ENCODE measurements at regions not wholly inside any gene's neighbourhood (a gene's known extent, or its start where the extent isn't known, plus 50 kb on each side); places are given as distances from the start of the nearest gene placed in this dataset.
A peak's percentile ranks its signal among the peaks of the same experiment; 100 is the strongest.
"Not testable (repeated sequence)": the region's sequence is repeated elsewhere in the genome, so short reads cannot be mapped to it uniquely, and the experiment has no call there.

DNA sequence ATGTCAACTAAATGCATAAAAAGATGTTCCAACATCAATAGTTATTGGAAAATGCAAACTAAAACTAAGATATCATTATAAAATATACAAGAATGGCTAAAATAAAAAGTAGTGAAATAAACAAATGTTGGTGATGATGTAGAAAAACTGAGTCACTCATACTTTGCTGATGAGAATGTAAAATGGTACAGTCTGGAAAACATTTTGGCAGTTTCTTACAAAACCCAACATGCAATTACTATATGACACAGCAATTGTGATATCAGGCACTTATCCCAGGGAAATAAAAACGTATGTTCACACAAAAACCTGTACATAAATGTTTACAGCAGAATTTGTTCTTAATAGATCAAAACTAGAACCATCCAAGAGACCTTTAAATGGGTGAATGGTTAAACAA, 182.6 kb downstream of the RTL9 start:
- no peak overlapping the region for H3K27ac ChIP-seq (ENCODE audit: insufficient read depth in 1 of 2, low read depth in 1 of 2, low read length in 2 of 2, poor library complexity in 1 of 2, severe bottlenecking in 2 of 2)
- no peaks in the 10 kb centered on the region for H3K9me3 ChIP-seq (ENCODE audit: control extremely low read depth in 1 of 5, control insufficient read depth in 4 of 5, insufficient read depth in 2 of 5, low read depth in 1 of 5, low read length in 4 of 5)
- H3K27me3 ChIP-seq (replicated peaks in 2 of 5; ENCODE audit: control insufficient read depth in 4 of 5, insufficient read depth in 5 of 5, low read length in 4 of 5): no peaks in the 10 kb centered on the region
- CTCF ChIA-PET: no interaction called here
- no peak overlapping the region for H3K4me3 ChIP-seq (ENCODE audit: control insufficient read depth in 1 of 7, extremely low read depth in 1 of 7, insufficient read depth in 4 of 7, low read depth in 2 of 7, low read length in 6 of 7)
- DNase-seq: no peak
- H3K4me1 ChIP-seq (ENCODE audit: control extremely low read depth in 1 of 4, control insufficient read depth in 4 of 4, insufficient read depth in 4 of 4, low read length in 3 of 4): peaks cover 0 to 4% (median 0%) of the 10 kb centered on the region in 4 experiments
- no CpG with 5 or more reads among the region's 1 CpG for WGBS (ENCODE audit: insufficient coverage)
- no peaks in the 10 kb centered on the region for H3K36me3 ChIP-seq (ENCODE audit: control insufficient read depth in 4 of 4, insufficient read depth in 4 of 4, low read length in 3 of 4)
- POLR2A ChIA-PET: no interaction called here

DNA sequence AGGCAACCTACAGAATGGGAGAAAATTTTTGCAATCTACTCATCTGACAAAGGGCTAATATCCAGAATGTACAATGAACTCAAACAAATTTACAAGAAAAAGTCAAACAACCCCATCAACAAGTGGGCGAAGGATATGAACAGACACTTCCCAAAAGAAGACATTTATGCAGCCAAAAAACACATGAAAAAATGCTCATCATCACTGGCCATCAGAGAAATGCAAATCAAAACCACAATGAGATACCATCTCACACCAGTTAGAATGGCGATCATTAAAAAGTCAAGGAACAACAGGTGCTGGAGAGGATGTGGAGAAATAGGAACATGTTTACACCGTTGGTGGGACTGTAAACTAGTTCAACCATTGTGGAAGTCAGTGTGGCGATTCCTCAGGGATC, 192.2 kb downstream of the RTL9 start:
- H3K4me3 ChIP-seq (ENCODE audit: control insufficient read depth in 1 of 7, extremely low read depth in 1 of 7, insufficient read depth in 4 of 7, low read depth in 2 of 7, low read length in 6 of 7); H3K36me3 ChIP-seq (ENCODE audit: control insufficient read depth in 4 of 4, insufficient read depth in 4 of 4, low read length in 3 of 4); H3K27me3 ChIP-seq (replicated peaks in 2 of 5; ENCODE audit: control insufficient read depth in 4 of 5, insufficient read depth in 5 of 5, low read length in 4 of 5); POLR2A ChIA-PET; CTCF ChIA-PET; H3K4me1 ChIP-seq (ENCODE audit: control extremely low read depth in 1 of 4, control insufficient read depth in 4 of 4, insufficient read depth in 4 of 4, low read length in 3 of 4); H3K9me3 ChIP-seq (ENCODE audit: control extremely low read depth in 1 of 5, control insufficient read depth in 4 of 5, insufficient read depth in 2 of 5, low read depth in 1 of 5, low read length in 4 of 5); DNase-seq; H3K27ac ChIP-seq (ENCODE audit: insufficient read depth in 1 of 2, low read depth in 1 of 2, low read length in 2 of 2, poor library complexity in 1 of 2, severe bottlenecking in 2 of 2): not testable (repeated sequence)
- no CpG with 5 or more reads among the region's 4 CpGs for WGBS (ENCODE audit: insufficient coverage)

DNA sequence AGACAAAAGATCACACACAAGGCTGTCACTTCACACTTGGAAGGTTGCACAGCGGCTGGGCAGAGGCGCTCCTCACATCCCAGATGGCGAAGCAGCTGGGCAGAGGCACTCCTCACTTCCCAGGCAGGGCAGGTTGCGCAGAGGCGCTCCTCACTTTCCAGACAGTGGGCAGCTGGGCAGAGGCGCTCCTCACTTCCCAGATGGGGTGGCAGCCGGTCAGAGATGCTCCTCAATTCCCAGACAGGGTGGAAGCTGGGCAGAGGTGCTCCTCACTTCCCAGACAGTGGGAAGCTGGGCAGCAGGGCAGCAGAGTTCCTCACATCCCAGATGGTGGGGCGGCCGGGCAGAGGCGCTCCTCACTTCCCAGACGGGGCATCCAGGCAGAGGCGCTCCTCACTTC, 199.2 kb downstream of the RTL9 start:
- POLR2A ChIA-PET: no interaction called here
- no peak overlapping the region for H3K4me3 ChIP-seq (ENCODE audit: control insufficient read depth in 1 of 7, extremely low read depth in 1 of 7, insufficient read depth in 4 of 7, low read depth in 2 of 7, low read length in 6 of 7)
- peaks cover 0 to 4% (median 2%) of the 10 kb centered on the region in 5 experiments for H3K9me3 ChIP-seq (ENCODE audit: control extremely low read depth in 1 of 5, control insufficient read depth in 4 of 5, insufficient read depth in 2 of 5, low read depth in 1 of 5, low read length in 4 of 5)
- WGBS (ENCODE audit: insufficient coverage): 95% methylated on average over 11 of the region's 12 CpGs
- no peak for DNase-seq
- H3K27me3 ChIP-seq (replicated peaks in 2 of 5; ENCODE audit: control insufficient read depth in 4 of 5, insufficient read depth in 5 of 5, low read length in 4 of 5): no peaks in the 10 kb centered on the region
- H3K4me1 ChIP-seq (ENCODE audit: control extremely low read depth in 1 of 4, control insufficient read depth in 4 of 4, insufficient read depth in 4 of 4, low read length in 3 of 4): no peaks in the 10 kb centered on the region
- CTCF ChIA-PET: no interaction called here
- H3K36me3 ChIP-seq (ENCODE audit: control insufficient read depth in 4 of 4, insufficient read depth in 4 of 4, low read length in 3 of 4): no peaks in the 10 kb centered on the region
- H3K27ac ChIP-seq (ENCODE audit: insufficient read depth in 1 of 2, low read depth in 1 of 2, low read length in 2 of 2, poor library complexity in 1 of 2, severe bottlenecking in 2 of 2): no peak overlapping the region

DNA sequence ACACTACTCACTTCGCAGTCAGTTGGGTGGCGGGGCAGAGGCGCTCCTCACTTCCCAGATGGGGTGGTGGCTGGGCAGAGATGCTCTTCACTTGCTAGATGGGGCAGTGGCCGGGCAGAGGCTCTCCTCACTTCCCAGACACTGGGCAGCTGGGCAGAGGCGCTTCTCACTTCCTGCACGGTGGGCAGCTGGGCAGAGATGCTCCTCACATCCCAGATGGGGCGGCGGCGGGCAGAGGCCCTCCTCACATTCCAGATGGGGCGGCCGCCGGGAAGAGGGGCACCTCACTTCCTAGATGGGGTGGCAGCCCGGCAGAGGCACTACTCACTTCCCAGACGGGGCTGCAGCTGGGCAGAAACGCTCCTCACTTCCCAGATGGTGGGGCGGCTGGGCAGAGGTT, 199.8 kb downstream of the RTL9 start:
- no peaks in the 10 kb centered on the region for H3K36me3 ChIP-seq (ENCODE audit: control insufficient read depth in 4 of 4, insufficient read depth in 4 of 4, low read length in 3 of 4)
- WGBS (ENCODE audit: insufficient coverage): 90% methylated on average over 11 of the region's 16 CpGs

DNA sequence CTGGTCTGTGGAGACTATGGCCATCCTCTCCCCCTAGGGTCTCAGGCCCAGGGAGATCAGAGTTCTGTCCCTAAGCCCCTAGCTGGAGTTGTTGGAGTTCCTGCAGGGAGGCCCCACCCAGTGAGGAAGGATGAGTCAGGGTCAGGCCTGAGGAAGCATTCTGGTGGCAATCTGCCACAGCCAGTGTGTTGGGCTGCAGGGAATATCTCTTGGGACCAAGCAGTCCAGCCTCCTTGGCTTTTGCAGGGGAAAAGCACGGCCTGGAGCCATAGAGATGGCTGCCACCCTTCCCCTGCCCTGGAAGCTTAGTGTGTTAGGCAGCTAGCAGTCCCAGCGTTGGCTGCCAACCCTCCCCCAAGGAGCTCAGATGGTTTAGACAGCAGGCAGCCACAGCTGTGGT, 202.4 kb downstream of the RTL9 start:
- no peak overlapping the region for H3K27ac ChIP-seq (ENCODE audit: insufficient read depth in 1 of 2, low read depth in 1 of 2, low read length in 2 of 2, poor library complexity in 1 of 2, severe bottlenecking in 2 of 2)
- H3K4me3 ChIP-seq (ENCODE audit: control insufficient read depth in 1 of 7, extremely low read depth in 1 of 7, insufficient read depth in 4 of 7, low read depth in 2 of 7, low read length in 6 of 7): no peak overlapping the region
- POLR2A ChIA-PET: no interaction called here
- WGBS (ENCODE audit: insufficient coverage): 81% methylated on average over 2 of the region's 2 CpGs
- no peaks in the 10 kb centered on the region for H3K27me3 ChIP-seq (replicated peaks in 2 of 5; ENCODE audit: control insufficient read depth in 4 of 5, insufficient read depth in 5 of 5, low read length in 4 of 5)
- H3K9me3 ChIP-seq (ENCODE audit: control extremely low read depth in 1 of 5, control insufficient read depth in 4 of 5, insufficient read depth in 2 of 5, low read depth in 1 of 5, low read length in 4 of 5): peaks cover 0 to 4% (median 2%) of the 10 kb centered on the region in 5 experiments
- CTCF ChIA-PET: no interaction called here
- no peaks in the 10 kb centered on the region for H3K4me1 ChIP-seq (ENCODE audit: control extremely low read depth in 1 of 4, control insufficient read depth in 4 of 4, insufficient read depth in 4 of 4, low read length in 3 of 4)
- no peak for DNase-seq
- H3K36me3 ChIP-seq (ENCODE audit: control insufficient read depth in 4 of 4, insufficient read depth in 4 of 4, low read length in 3 of 4): no peaks in the 10 kb centered on the region

More for the DNA sequence above, 199.8 kb downstream of the RTL9 start:
- Histone ChIP-seq H3K4me1 (ENCODE audit: control extremely low read depth in 1 of 4, control insufficient read depth in 4 of 4, insufficient read depth in 4 of 4, low read length in 3 of 4) (no peaks in the 10 kb centered on the region), H3K27me3 (replicated peaks in 2 of 5; ENCODE audit: control insufficient read depth in 4 of 5, insufficient read depth in 5 of 5, low read length in 4 of 5) (no peaks in the 10 kb centered on the region), H3K9me3 (ENCODE audit: control extremely low read depth in 1 of 5, control insufficient read depth in 4 of 5, insufficient read depth in 2 of 5, low read depth in 1 of 5, low read length in 4 of 5) (peaks cover 0 to 4% (median 2%) of the 10 kb centered on the region in 5 experiments), H3K27ac (ENCODE audit: insufficient read depth in 1 of 2, low read depth in 1 of 2, low read length in 2 of 2, poor library complexity in 1 of 2, severe bottlenecking in 2 of 2) (no peak overlapping the region), H3K4me3 (ENCODE audit: control insufficient read depth in 1 of 7, extremely low read depth in 1 of 7, insufficient read depth in 4 of 7, low read depth in 2 of 7, low read length in 6 of 7) (no peak overlapping the region)
- ChIA-PET POLR2A (interaction anchor here (0.7 kb wide), 1 partner anchor 53 kb away, joined by 3 read pairs; no protein-coding TSS in a partner anchor), CTCF (no interaction called here)
- no peak for DNase-seq

DNA sequence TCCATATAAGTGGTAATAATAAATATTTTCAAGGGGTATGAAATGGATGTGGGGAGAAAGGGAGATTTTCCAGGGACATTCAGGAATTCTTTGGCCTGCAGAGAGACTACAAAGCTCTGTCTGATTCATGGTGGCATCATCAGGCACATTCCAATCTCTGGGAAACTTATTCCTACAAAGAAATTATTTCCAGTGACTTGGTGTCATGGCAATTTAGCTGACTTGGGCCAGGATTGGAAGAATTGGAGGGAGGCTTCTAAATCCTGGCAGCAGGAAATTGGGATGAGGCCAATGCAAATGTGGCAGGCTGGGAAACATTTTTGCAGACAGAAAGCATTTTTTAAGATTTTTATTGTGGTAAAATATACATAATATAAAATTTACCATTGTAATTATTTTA, 204.6 kb downstream of the RTL9 start:
- H3K36me3 ChIP-seq (ENCODE audit: control insufficient read depth in 4 of 4, insufficient read depth in 4 of 4, low read length in 3 of 4): no peaks in the 10 kb centered on the region
- no peak overlapping the region for H3K4me3 ChIP-seq (ENCODE audit: control insufficient read depth in 1 of 7, extremely low read depth in 1 of 7, insufficient read depth in 4 of 7, low read depth in 2 of 7, low read length in 6 of 7)
- no peaks in the 10 kb centered on the region for H3K9me3 ChIP-seq (ENCODE audit: control extremely low read depth in 1 of 5, control insufficient read depth in 4 of 5, insufficient read depth in 2 of 5, low read depth in 1 of 5, low read length in 4 of 5)
- CTCF ChIA-PET: no interaction called here
- DNase-seq: no peak
- H3K27me3 ChIP-seq (replicated peaks in 2 of 5; ENCODE audit: control insufficient read depth in 4 of 5, insufficient read depth in 5 of 5, low read length in 4 of 5): no peaks in the 10 kb centered on the region
- POLR2A ChIA-PET: no interaction called here
- no peak overlapping the region for H3K27ac ChIP-seq (ENCODE audit: insufficient read depth in 1 of 2, low read depth in 1 of 2, low read length in 2 of 2, poor library complexity in 1 of 2, severe bottlenecking in 2 of 2)
- H3K4me1 ChIP-seq (ENCODE audit: control extremely low read depth in 1 of 4, control insufficient read depth in 4 of 4, insufficient read depth in 4 of 4, low read length in 3 of 4): peaks cover 0 to 4% (median 1%) of the 10 kb centered on the region in 4 experiments

DNA sequence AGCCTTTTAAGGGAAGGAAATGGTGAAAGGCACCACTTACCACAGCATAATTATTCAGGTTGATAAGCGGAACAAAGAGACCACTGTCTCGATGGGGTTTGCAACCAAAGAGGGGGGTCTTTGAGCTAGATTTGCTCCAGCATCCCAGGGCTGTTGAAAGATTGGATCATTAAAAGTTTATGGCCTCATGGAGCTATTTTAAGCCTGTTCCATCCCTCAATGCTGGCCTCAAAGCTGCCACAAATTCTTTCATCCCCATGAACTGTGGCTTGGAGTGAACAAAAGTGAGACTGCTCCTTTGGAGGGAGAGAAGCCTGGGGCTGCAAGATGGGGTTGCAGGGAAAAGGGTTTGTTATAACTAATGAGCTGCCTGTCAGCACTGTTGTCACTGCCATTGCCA, 209.8 kb downstream of the RTL9 start:
- WGBS (ENCODE audit: insufficient coverage): no CpG with 5 or more reads among the region's 2 CpGs
- Histone ChIP-seq H3K4me3 (ENCODE audit: control insufficient read depth in 1 of 7, extremely low read depth in 1 of 7, insufficient read depth in 4 of 7, low read depth in 2 of 7, low read length in 6 of 7) (no peak overlapping the region), H3K9me3 (ENCODE audit: control extremely low read depth in 1 of 5, control insufficient read depth in 4 of 5, insufficient read depth in 2 of 5, low read depth in 1 of 5, low read length in 4 of 5) (no peaks in the 10 kb centered on the region), H3K36me3 (ENCODE audit: control insufficient read depth in 4 of 4, insufficient read depth in 4 of 4, low read length in 3 of 4) (no peaks in the 10 kb centered on the region), H3K27ac (ENCODE audit: insufficient read depth in 1 of 2, low read depth in 1 of 2, low read length in 2 of 2, poor library complexity in 1 of 2, severe bottlenecking in 2 of 2) (no peak overlapping the region), H3K4me1 (ENCODE audit: control extremely low read depth in 1 of 4, control insufficient read depth in 4 of 4, insufficient read depth in 4 of 4, low read length in 3 of 4) (peaks cover 3 to 13% (median 8%) of the 10 kb centered on the region in 4 experiments), H3K27me3 (replicated peaks in 2 of 5; ENCODE audit: control insufficient read depth in 4 of 5, insufficient read depth in 5 of 5, low read length in 4 of 5) (no peaks in the 10 kb centered on the region)
- CTCF ChIA-PET: no interaction called here
- DNase-seq: peak in 2 of 3 donors; percentile 7 to 24
- POLR2A ChIA-PET: no interaction called here

All from common myeloid progenitor, CD34-positive (primary cell).